ENCODE measurements at regions not wholly inside any gene's neighbourhood (a gene's known extent, or its start where the extent isn't known, plus 50 kb on each side); places are given as distances from the start of the nearest gene placed in this dataset.

DNA sequence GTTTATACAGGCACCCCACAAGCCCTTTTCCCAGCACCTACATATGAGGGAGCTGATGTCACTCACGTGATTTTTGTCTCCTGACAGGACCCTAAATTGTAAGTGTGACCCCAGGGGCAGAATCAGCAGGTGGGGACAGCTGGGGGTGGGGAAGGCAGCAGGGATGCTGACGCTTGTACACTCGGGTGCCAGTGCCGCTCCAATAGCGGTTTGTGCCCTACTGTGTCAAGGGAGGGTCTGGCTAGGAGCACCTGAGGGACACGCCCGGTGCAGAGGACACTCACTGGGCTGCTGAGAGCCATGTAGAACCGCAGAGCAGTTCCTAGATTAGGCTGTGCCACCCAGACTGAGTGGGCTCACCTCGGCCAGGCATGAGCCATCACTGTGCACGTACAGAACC lies 81.3 kb downstream of the SCGB2B2 start:
- H3K4me3 ChIP-seq (ENCODE audit: low read depth, low read length), result no peak overlapping the region
- POLR2A ChIA-PET, result interaction anchor here (0.6 kb wide), 1 partner anchor 173 kb away, joined by 6 read pairs; no protein-coding TSS in a partner anchor
- H3K36me3 ChIP-seq (ENCODE audit: control insufficient read depth, insufficient read depth, low read length), result no peaks in the 10 kb centered on the region; the same call in 1 of the 2 replicates
- BruUV-seq (replicated peaks), result no TSS peak
- H3K9me3 ChIP-seq, result no peaks in the 10 kb centered on the region
- H3K36me3 Mint-ChIP-seq (ENCODE audit: insufficient read depth, unreplicated experiment), result no peaks in the 10 kb centered on the region
- H3K4me3 Mint-ChIP-seq (ENCODE audit: unreplicated experiment), result no peak overlapping the region
- CTCF ChIA-PET, result no interaction called here
- H3K27me3 ChIP-seq (replicated peaks; ENCODE audit: control insufficient read depth, insufficient read depth, low read length), result no peaks in the 10 kb centered on the region
- intact Hi-C loops (cut with micrococcal nuclease; ENCODE audit: unreplicated experiment), result no loop called here
- no peaks in the 10 kb centered on the region for H3K4me1 ChIP-seq
- no peaks in the 10 kb centered on the region for H3K9me3 Mint-ChIP-seq (ENCODE audit: unreplicated experiment)
- no peaks in the 10 kb centered on the region for H3K4me1 Mint-ChIP-seq (ENCODE audit: low read depth, unreplicated experiment)
- no peak overlapping the region for H3K27ac Mint-ChIP-seq (ENCODE audit: unreplicated experiment)
- H3K27me3 Mint-ChIP-seq (ENCODE audit: insufficient read depth, unreplicated experiment), result no peaks in the 10 kb centered on the region
- TF ChIP-seq, protein P1, sequence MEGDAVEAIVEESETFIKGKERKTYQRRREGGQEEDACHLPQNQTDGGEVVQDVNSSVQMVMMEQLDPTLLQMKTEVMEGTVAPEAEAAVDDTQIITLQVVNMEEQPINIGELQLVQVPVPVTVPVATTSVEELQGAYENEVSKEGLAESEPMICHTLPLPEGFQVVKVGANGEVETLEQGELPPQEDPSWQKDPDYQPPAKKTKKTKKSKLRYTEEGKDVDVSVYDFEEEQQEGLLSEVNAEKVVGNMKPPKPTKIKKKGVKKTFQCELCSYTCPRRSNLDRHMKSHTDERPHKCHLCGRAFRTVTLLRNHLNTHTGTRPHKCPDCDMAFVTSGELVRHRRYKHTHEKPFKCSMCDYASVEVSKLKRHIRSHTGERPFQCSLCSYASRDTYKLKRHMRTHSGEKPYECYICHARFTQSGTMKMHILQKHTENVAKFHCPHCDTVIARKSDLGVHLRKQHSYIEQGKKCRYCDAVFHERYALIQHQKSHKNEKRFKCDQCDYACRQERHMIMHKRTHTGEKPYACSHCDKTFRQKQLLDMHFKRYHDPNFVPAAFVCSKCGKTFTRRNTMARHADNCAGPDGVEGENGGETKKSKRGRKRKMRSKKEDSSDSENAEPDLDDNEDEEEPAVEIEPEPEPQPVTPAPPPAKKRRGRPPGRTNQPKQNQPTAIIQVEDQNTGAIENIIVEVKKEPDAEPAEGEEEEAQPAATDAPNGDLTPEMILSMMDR (IDR thresholded peaks at IDR 0.05; ENCODE audit: insufficient read depth in 1 of 2, low read depth in 1 of 2, low read length in 1 of 2, severe bottlenecking in 1 of 2, unreplicated experiment in 1 of 2), result no peak
- DNase-seq, result no peak

DNA sequence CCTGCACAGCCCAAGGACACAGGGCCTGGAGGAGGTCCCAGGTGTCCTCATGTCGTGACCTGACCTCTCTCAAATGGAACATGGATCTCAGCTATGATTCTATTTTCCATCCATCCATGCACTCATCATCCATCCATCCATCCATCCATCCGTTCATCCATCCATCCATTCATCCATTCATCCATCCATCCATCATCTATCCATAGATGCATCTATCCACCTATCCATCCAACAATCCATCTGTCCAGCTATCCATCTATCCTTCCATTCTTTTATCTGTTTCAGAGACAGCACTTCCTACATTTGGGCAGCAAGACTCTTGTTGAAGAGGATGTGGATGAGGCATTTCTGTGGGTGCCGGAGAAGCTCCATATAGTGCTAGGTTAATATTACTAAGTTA lies 86.7 kb downstream of the SCGB2B2 start:
- Mint-ChIP-seq H3K4me3 (ENCODE audit: unreplicated experiment) (no peak overlapping the region), H3K9me3 (ENCODE audit: unreplicated experiment) (no peaks in the 10 kb centered on the region), H3K36me3 (ENCODE audit: insufficient read depth, unreplicated experiment) (no peaks in the 10 kb centered on the region), H3K27ac (ENCODE audit: unreplicated experiment) (no peak overlapping the region), H3K4me1 (ENCODE audit: low read depth, unreplicated experiment) (no peaks in the 10 kb centered on the region), H3K27me3 (ENCODE audit: insufficient read depth, unreplicated experiment) (peaks cover 5% of the 10 kb centered on the region)
- Histone ChIP-seq H3K4me3 (ENCODE audit: low read depth, low read length) (no peak overlapping the region), H3K9me3 (no peaks in the 10 kb centered on the region), H3K36me3 (ENCODE audit: control insufficient read depth, insufficient read depth, low read length) (no peaks in the 10 kb centered on the region), H3K27me3 (replicated peaks; ENCODE audit: control insufficient read depth, insufficient read depth, low read length) (no peaks in the 10 kb centered on the region), H3K4me1 (no peaks in the 10 kb centered on the region)
- BruUV-seq (replicated peaks), result no TSS peak
- TF ChIP-seq, protein P1 (IDR thresholded peaks at IDR 0.05; ENCODE audit: insufficient read depth in 1 of 2, low read depth in 1 of 2, low read length in 1 of 2, severe bottlenecking in 1 of 2, unreplicated experiment in 1 of 2), result no peak
- CTCF ChIA-PET, result no interaction called here
- POLR2A ChIA-PET, result no interaction called here
- no peak for DNase-seq
- intact Hi-C loops (cut with micrococcal nuclease; ENCODE audit: unreplicated experiment), result no loop called here

- peaks cover 5% of the 10 kb centered on the region for H3K27me3 Mint-ChIP-seq (ENCODE audit: insufficient read depth, unreplicated experiment)
- no peaks in the 10 kb centered on the region for H3K4me1 ChIP-seq
- no peaks in the 10 kb centered on the region for H3K9me3 Mint-ChIP-seq (ENCODE audit: unreplicated experiment)
- H3K27me3 ChIP-seq (replicated peaks; ENCODE audit: control insufficient read depth, insufficient read depth, low read length), result no peaks in the 10 kb centered on the region
- H3K4me3 ChIP-seq (ENCODE audit: low read depth, low read length), result no peak overlapping the region
- H3K36me3 ChIP-seq (ENCODE audit: control insufficient read depth, insufficient read depth, low read length), result no peaks in the 10 kb centered on the region
- intact Hi-C loops (cut with micrococcal nuclease; ENCODE audit: unreplicated experiment), result no loop called here
- H3K27ac Mint-ChIP-seq (ENCODE audit: unreplicated experiment), result no peak overlapping the region
- ChIA-PET POLR2A (no interaction called here), CTCF (no interaction called here)
- H3K4me1 Mint-ChIP-seq (ENCODE audit: low read depth, unreplicated experiment), result no peaks in the 10 kb centered on the region
- no peak for DNase-seq
- no peaks in the 10 kb centered on the region for H3K9me3 ChIP-seq
- TF ChIP-seq, protein P1 (IDR thresholded peaks at IDR 0.05; ENCODE audit: insufficient read depth in 1 of 2, low read depth in 1 of 2, low read length in 1 of 2, severe bottlenecking in 1 of 2, unreplicated experiment in 1 of 2), result no peak
- BruUV-seq (replicated peaks), result no TSS peak
- H3K4me3 Mint-ChIP-seq (ENCODE audit: unreplicated experiment), result no peak overlapping the region
- H3K36me3 Mint-ChIP-seq (ENCODE audit: insufficient read depth, unreplicated experiment), result no peaks in the 10 kb centered on the region
Measured at GRCh38 chr19:34589730-34590129, 87.2 kb downstream of the SCGB2B2 start.

Data from Caco-2 (cell line).